ENCODE measurements at regions not wholly inside any gene's neighbourhood (a gene's known extent, or its start where the extent isn't known, plus 50 kb on each side); places are given as distances from the start of the nearest gene placed in this dataset.
A peak's percentile ranks its signal among the peaks of the same experiment; 100 is the strongest.
"Not testable (repeated sequence)": the region's sequence is repeated elsewhere in the genome, so short reads cannot be mapped to it uniquely, and the experiment has no call there.

DNA sequence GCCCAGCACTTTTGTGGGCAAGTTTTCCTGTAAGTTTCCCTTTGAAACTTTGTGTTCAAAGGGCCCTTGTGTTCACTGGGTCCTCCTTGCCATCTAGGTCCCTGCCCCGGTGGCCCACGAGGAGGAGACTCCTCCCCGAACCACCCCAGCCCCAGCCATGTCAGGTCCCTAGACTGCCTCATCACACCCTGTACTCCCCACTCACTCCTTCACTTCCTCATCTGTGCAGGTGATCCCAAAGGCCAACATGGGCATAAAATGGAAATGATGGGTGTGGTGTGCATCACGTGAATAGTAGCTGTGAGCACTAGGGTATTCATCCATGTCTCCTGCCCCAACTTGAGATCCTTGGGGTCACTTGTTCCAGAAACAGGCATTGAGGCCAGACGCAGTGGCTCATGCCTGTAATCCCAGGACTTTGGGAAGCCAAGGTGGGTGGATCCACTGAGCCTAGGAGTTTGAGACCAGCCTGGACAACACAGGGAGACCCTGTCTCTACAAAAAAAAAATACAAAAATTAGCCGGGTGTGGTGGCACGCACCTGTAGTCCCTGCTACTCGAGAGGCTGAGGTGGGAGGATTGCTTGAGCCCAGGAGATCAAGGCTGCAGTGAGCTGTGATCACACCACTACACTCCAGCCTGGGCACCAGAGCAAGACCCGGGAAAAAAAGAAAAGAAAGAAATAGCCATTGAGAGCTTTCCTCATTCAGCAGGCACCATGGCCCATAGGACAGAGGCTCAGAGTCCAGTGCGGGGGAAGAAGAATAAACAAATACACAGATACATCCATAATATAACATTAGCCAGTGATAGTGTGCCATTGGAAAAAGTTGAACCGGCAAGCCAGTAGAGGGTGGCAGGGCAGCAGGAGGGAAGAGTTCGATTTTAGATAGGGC lies 74.5 kb downstream of the KATNIP start:
- H3K27me3 ChIP-seq (ENCODE audit: control insufficient read depth in 1 of 2, insufficient read depth in 2 of 2, low read length in 2 of 2) = no peaks in the 10 kb centered on the region
- H3K9me3 ChIP-seq (ENCODE audit: control insufficient read depth in 2 of 2, insufficient read depth in 1 of 2, low read depth in 1 of 2, low read length in 1 of 2) = no peaks in the 10 kb centered on the region
- no peaks in the 10 kb centered on the region for H3K36me3 ChIP-seq (ENCODE audit: control insufficient read depth in 2 of 2, insufficient read depth in 2 of 2, low read length in 1 of 2)
- no peak overlapping the region for H3K4me3 ChIP-seq (ENCODE audit: low read depth in 1 of 2, low read length in 2 of 2)
- H3K4me1 ChIP-seq (ENCODE audit: control insufficient read depth in 2 of 2, insufficient read depth in 2 of 2, low read length in 1 of 2) = no peaks in the 10 kb centered on the region
- WGBS, 2 donors = 87 to 90% methylated on average over 12 of the region's 12 CpGs
- H3K27ac ChIP-seq (ENCODE audit: low read depth in 2 of 2, low read length in 1 of 2) = no peak overlapping the region

DNA sequence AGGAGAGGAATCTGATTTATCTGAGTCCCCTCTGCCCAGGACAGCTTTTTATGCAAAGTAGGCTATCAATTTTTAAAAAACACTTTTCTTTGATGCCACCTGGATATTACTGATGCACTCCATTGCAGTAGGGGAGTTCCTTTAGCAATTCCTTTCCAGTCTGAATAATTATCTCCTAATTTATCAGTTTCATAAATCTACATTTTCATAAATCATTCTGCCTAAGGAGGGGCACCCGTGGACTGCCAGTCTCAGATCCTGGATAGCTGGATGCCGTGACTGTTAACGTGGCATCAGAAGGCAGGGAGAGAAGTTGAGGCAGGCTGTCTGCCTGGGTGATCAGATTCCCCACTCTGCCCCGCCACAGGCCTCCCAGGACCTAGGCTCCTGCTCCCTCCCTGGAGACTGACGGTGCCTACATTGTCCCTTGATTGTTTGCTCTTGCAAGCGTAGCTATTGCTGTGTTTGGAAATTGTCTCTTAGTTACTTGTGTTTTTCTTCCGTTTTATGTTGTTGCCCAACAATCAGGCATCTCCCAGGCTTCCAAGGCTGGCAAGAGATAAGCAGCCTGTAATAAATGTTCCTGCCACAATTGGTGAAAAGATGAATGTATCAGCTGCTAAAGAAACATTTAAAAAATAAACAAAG lies 75.2 kb downstream of the KATNIP start:
- WGBS, 2 donors = 39 to 43% methylated on average over 7 of the region's 7 CpGs
- H3K27me3 ChIP-seq (ENCODE audit: control insufficient read depth in 1 of 2, insufficient read depth in 2 of 2, low read length in 2 of 2) = no peaks in the 10 kb centered on the region
- H3K4me1 ChIP-seq (ENCODE audit: control insufficient read depth in 2 of 2, insufficient read depth in 2 of 2, low read length in 1 of 2) = no peaks in the 10 kb centered on the region
- no peak overlapping the region for H3K27ac ChIP-seq (ENCODE audit: low read depth in 2 of 2, low read length in 1 of 2)
- no peaks in the 10 kb centered on the region for H3K36me3 ChIP-seq (ENCODE audit: control insufficient read depth in 2 of 2, insufficient read depth in 2 of 2, low read length in 1 of 2)
- H3K9me3 ChIP-seq (ENCODE audit: control insufficient read depth in 2 of 2, insufficient read depth in 1 of 2, low read depth in 1 of 2, low read length in 1 of 2) = no peaks in the 10 kb centered on the region
- no peak overlapping the region for H3K4me3 ChIP-seq (ENCODE audit: low read depth in 1 of 2, low read length in 2 of 2)

DNA sequence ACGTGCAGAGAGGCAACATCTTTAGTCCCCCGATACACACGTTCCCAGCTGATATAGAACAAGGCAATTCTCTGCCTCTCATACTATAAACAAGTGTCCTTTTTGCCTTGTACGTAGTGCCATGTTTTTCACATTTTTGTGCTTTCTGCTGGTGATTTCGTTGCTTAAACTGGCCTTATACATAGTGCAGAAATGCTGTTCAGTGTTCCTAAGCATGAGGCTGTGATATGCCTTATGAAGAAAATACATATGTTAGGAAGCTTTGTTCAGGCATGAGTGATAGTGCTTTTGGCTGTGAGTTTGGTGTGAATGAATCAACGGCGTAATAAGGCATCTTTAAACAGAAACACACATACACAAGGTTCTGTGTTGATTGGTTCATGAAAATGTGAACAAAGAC lies 77.2 kb downstream of the KATNIP start:
- Histone ChIP-seq H3K9me3 (ENCODE audit: control insufficient read depth in 2 of 2, insufficient read depth in 1 of 2, low read depth in 1 of 2, low read length in 1 of 2) (no peaks in the 10 kb centered on the region), H3K36me3 (ENCODE audit: control insufficient read depth in 2 of 2, insufficient read depth in 2 of 2, low read length in 1 of 2) (peaks cover 0 to 5% of the 10 kb centered on the region in 2 donors), H3K4me3 (ENCODE audit: low read depth in 1 of 2, low read length in 2 of 2) (no peak overlapping the region), H3K27me3 (ENCODE audit: control insufficient read depth in 1 of 2, insufficient read depth in 2 of 2, low read length in 2 of 2) (no peaks in the 10 kb centered on the region), H3K27ac (ENCODE audit: low read depth in 2 of 2, low read length in 1 of 2) (no peak overlapping the region), H3K4me1 (ENCODE audit: control insufficient read depth in 2 of 2, insufficient read depth in 2 of 2, low read length in 1 of 2) (no peaks in the 10 kb centered on the region)
- WGBS, 2 donors = 66 to 79% methylated on average over 7 of the region's 7 CpGs

DNA sequence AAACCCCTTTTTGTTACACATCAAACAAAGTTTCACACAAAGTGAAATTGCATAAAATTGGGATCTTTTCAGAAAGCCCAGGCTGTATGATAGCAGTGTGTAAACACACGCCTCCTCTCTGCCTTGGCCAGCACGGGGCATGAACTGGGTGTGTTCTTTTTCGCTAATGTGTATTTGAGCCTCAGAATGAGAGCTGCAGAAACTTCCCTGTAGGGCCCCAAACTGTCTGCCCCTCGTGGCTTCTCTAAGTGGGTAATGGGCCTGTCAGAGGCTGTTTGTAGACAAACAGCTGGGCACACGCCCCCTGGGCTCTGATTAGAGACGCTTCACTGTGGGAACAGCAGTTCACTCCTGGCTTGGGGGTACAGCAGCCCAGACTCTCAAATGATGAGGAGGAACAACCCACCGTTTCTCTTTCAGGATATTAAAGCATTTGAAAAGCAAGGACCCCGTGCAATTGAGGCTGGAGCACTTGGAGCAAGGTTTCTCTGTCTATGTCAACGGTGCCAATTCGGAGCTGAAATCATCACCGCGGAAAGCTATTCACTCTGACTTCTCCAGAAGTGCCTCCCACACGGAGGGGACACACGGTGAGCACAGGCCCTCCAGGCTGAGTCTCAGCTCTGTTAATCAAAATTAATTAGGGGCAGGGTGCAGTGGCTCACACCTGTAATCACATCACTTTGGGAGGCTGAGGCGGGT lies 78.4 kb downstream of the KATNIP start:
- no peaks in the 10 kb centered on the region for H3K4me1 ChIP-seq (ENCODE audit: control insufficient read depth in 2 of 2, insufficient read depth in 2 of 2, low read length in 1 of 2)
- no peaks in the 10 kb centered on the region for H3K27me3 ChIP-seq (ENCODE audit: control insufficient read depth in 1 of 2, insufficient read depth in 2 of 2, low read length in 2 of 2)
- H3K27ac ChIP-seq (ENCODE audit: low read depth in 2 of 2, low read length in 1 of 2) = peak overlapping the region; percentile 74 to 85
- H3K4me3 ChIP-seq (ENCODE audit: low read depth in 1 of 2, low read length in 2 of 2) = no peak overlapping the region
- WGBS, 2 donors = 56 to 57% methylated on average over 15 of the region's 15 CpGs
- no peaks in the 10 kb centered on the region for H3K9me3 ChIP-seq (ENCODE audit: control insufficient read depth in 2 of 2, insufficient read depth in 1 of 2, low read depth in 1 of 2, low read length in 1 of 2)
- peaks cover 0 to 5% of the 10 kb centered on the region in 2 donors for H3K36me3 ChIP-seq (ENCODE audit: control insufficient read depth in 2 of 2, insufficient read depth in 2 of 2, low read length in 1 of 2)

DNA sequence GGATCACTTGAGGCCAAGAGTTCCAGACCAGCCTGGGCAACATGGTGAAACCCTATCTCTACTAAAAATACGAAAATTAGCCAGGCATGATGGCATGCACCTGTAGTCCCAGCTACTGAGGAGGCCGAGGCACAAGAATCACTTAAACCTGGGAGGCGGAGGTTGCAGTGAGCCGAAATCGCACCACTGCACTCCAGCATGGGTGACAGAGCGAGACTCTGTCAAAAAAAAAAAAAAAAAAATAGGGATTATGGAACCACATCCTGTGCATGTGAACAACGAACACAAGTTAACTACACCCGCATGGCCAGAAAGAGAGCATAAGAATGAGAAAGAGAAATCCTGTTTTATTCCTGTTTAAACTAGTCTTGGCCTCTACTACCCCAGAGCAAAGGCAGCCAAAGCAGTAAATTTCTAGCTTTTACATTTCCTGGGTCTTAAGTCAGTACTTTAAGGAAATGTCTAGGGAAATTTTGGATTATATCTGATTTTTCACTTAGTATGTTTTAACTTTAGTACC lies 79.1 kb downstream of the KATNIP start:
- peak overlapping the region in 1 of 2 donors; percentile 85 for H3K27ac ChIP-seq (ENCODE audit: low read depth in 2 of 2, low read length in 1 of 2)
- not testable (repeated sequence) for H3K4me1 ChIP-seq (ENCODE audit: control insufficient read depth in 2 of 2, insufficient read depth in 2 of 2, low read length in 1 of 2); H3K27me3 ChIP-seq (ENCODE audit: control insufficient read depth in 1 of 2, insufficient read depth in 2 of 2, low read length in 2 of 2); H3K36me3 ChIP-seq (ENCODE audit: control insufficient read depth in 2 of 2, insufficient read depth in 2 of 2, low read length in 1 of 2); H3K4me3 ChIP-seq (ENCODE audit: low read depth in 1 of 2, low read length in 2 of 2); H3K9me3 ChIP-seq (ENCODE audit: control insufficient read depth in 2 of 2, insufficient read depth in 1 of 2, low read depth in 1 of 2, low read length in 1 of 2)
- 88 to 89% methylated on average over 8 of the region's 8 CpGs for whole genome bisulfite sequencing, 2 donors

DNA sequence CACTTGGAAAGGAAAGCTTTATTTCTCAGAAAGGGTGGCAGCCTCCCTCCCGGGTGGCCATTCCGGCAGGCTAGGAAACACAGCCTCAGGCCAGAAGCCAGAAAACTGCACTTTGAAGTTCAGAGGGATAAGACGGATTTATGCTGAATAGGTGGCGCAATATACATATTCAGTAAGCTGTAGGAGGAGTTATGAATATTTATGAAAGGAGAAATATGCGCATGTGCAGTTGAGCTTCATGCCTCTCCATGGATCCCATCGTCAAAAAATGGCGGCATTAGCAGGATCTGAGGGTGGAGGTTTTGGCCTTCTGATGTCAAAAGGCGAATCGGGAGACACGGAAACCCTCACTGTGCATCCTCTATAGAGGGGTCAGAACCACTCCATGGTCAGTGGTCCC lies 82.3 kb downstream of the KATNIP start:
- no peaks in the 10 kb centered on the region for H3K27me3 ChIP-seq (ENCODE audit: control insufficient read depth in 1 of 2, insufficient read depth in 2 of 2, low read length in 2 of 2)
- peaks cover 0 to 5% of the 10 kb centered on the region in 2 donors for H3K36me3 ChIP-seq (ENCODE audit: control insufficient read depth in 2 of 2, insufficient read depth in 2 of 2, low read length in 1 of 2)
- H3K9me3 ChIP-seq (ENCODE audit: control insufficient read depth in 2 of 2, insufficient read depth in 1 of 2, low read depth in 1 of 2, low read length in 1 of 2) = no peaks in the 10 kb centered on the region
- H3K4me1 ChIP-seq (ENCODE audit: control insufficient read depth in 2 of 2, insufficient read depth in 2 of 2, low read length in 1 of 2) = peaks cover 0 to 7% of the 10 kb centered on the region in 2 donors
- no peak overlapping the region for H3K27ac ChIP-seq (ENCODE audit: low read depth in 2 of 2, low read length in 1 of 2)
- no peak overlapping the region for H3K4me3 ChIP-seq (ENCODE audit: low read depth in 1 of 2, low read length in 2 of 2)
- WGBS, 2 donors = 91 to 93% methylated on average over 10 of the region's 10 CpGs

DNA sequence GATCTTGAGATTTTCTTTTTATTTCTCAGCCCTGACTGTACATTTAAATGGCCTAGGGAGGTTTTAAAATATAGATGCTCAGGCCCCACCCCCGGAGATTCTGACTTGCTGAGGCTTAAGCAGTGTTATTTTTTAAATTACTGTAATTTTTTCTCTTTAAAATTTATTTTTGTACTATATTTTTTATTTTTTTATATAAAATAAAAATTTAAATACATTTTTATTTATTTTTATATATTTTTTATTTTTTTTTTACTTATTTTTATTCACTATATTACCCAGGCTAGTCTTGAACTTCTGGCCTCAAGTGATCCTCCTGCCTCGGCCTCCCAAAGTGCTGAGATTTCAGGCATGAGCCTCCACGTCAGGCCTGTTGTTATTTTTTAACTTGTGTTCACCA lies 83.3 kb downstream of the KATNIP start:
- Histone ChIP-seq H3K9me3 (ENCODE audit: control insufficient read depth in 2 of 2, insufficient read depth in 1 of 2, low read depth in 1 of 2, low read length in 1 of 2) (no peaks in the 10 kb centered on the region), H3K27me3 (ENCODE audit: control insufficient read depth in 1 of 2, insufficient read depth in 2 of 2, low read length in 2 of 2) (no peaks in the 10 kb centered on the region), H3K27ac (ENCODE audit: low read depth in 2 of 2, low read length in 1 of 2) (no peak overlapping the region), H3K4me1 (ENCODE audit: control insufficient read depth in 2 of 2, insufficient read depth in 2 of 2, low read length in 1 of 2) (peaks cover 0 to 12% of the 10 kb centered on the region in 2 donors), H3K36me3 (ENCODE audit: control insufficient read depth in 2 of 2, insufficient read depth in 2 of 2, low read length in 1 of 2) (peaks cover 0 to 5% of the 10 kb centered on the region in 2 donors), H3K4me3 (ENCODE audit: low read depth in 1 of 2, low read length in 2 of 2) (no peak overlapping the region)
- WGBS, 2 donors = 94 to 99% methylated on average over 3 of the region's 3 CpGs

DNA sequence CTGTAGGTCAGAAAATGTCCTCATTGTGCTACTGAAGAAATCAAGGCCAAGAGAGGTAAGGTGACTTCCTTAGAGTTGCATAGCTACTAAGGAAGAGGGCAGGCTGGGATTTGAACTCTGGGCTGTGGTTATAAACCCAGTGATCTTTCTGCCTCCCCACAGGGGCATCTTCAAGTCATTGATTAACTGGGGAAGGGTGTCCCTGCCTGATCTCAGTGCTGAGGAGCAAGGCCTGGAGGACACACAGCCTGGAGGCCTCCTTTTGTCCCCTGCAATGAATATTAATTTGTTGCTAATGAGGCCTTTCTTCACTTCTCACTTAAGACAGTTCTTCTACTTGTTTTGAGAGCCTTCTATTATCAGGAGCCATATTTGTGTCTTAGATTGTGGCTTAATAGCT lies 83.8 kb downstream of the KATNIP start:
- Histone ChIP-seq H3K27ac (ENCODE audit: low read depth in 2 of 2, low read length in 1 of 2) (no peak overlapping the region), H3K27me3 (ENCODE audit: control insufficient read depth in 1 of 2, insufficient read depth in 2 of 2, low read length in 2 of 2) (no peaks in the 10 kb centered on the region), H3K4me3 (ENCODE audit: low read depth in 1 of 2, low read length in 2 of 2) (no peak overlapping the region), H3K4me1 (ENCODE audit: control insufficient read depth in 2 of 2, insufficient read depth in 2 of 2, low read length in 1 of 2) (peaks cover 0 to 16% of the 10 kb centered on the region in 2 donors), H3K9me3 (ENCODE audit: control insufficient read depth in 2 of 2, insufficient read depth in 1 of 2, low read depth in 1 of 2, low read length in 1 of 2) (no peaks in the 10 kb centered on the region), H3K36me3 (ENCODE audit: control insufficient read depth in 2 of 2, insufficient read depth in 2 of 2, low read length in 1 of 2) (peaks cover 0 to 5% of the 10 kb centered on the region in 2 donors)

DNA sequence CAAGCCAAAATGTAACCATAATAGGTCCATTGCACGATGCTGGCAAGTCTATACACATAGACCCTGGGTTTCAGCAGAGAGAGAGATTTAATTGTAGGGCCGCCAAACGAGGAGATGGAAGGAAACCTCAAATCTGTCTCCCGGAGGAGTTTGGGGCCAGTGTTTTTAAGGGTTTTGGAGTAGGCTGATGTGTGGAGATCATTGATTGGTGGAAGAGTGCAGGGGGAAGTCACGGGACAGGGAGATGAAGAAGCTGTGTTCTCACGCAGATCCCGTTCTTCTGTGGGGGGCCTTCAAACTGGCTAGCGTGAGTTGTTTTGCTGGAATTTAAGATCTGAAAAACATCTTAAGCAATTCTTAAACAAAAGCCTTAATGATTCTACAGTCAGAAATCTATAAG lies 84.8 kb downstream of the KATNIP start:
- Histone ChIP-seq H3K4me3 (ENCODE audit: low read depth in 1 of 2, low read length in 2 of 2) (no peak overlapping the region), H3K27me3 (ENCODE audit: control insufficient read depth in 1 of 2, insufficient read depth in 2 of 2, low read length in 2 of 2) (no peaks in the 10 kb centered on the region), H3K9me3 (ENCODE audit: control insufficient read depth in 2 of 2, insufficient read depth in 1 of 2, low read depth in 1 of 2, low read length in 1 of 2) (no peaks in the 10 kb centered on the region), H3K36me3 (ENCODE audit: control insufficient read depth in 2 of 2, insufficient read depth in 2 of 2, low read length in 1 of 2) (peaks cover 0 to 5% of the 10 kb centered on the region in 2 donors), H3K4me1 (ENCODE audit: control insufficient read depth in 2 of 2, insufficient read depth in 2 of 2, low read length in 1 of 2) (peaks cover 0 to 22% of the 10 kb centered on the region in 2 donors), H3K27ac (ENCODE audit: low read depth in 2 of 2, low read length in 1 of 2) (peak overlapping the region in 1 of 2 donors; percentile 5)
- 70 to 79% methylated on average over 8 of the region's 8 CpGs for WGBS, 2 donors
